Central memory CD4-positive, alpha-beta T cell (primary cell): ENCODE measurements at regions not wholly inside any gene's neighbourhood (a gene's known extent, or its start where the extent isn't known, plus 50 kb on each side); places are given as distances from the start of the nearest gene placed in this dataset.
"Not testable (repeated sequence)": the region's sequence is repeated elsewhere in the genome, so short reads cannot be mapped to it uniquely, and the experiment has no call there.

Experiments used
- DNase-seq: peaks from one replicate; pipeline ENCODE4 v3.0.0; 2022

DNA sequence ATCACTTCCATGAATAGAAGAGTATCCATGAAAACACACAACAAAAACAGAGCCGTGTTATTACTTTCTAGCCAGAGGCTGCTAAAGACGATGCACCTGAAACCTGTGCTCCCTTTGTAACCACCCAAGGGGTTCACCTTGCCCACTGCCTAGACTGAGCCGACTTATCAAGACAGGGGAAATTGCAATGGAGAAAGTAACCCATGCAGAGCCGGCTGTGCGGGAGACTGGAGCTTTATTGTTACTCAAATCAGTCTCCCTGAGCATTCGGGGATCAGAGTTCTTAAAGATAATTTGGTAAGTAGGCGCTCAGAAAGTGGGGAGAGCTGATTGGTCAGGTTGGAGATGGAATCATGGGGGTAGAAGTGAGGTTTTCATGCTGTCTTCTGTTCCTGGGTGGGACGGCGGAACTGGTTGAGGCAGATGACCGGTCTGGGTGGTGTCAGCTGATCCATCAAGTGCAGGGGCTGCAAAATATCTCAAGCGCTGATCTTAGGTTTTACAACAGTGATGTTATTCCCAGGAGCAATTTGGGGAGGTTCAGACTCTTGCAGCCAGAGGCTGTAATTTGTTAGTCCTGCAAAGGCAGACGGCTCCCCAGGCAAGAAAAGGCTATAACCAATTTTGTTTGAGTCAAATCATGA lies 366.6 kb downstream of the PREX1 start:
- DNase-seq, result no peak

DNA sequence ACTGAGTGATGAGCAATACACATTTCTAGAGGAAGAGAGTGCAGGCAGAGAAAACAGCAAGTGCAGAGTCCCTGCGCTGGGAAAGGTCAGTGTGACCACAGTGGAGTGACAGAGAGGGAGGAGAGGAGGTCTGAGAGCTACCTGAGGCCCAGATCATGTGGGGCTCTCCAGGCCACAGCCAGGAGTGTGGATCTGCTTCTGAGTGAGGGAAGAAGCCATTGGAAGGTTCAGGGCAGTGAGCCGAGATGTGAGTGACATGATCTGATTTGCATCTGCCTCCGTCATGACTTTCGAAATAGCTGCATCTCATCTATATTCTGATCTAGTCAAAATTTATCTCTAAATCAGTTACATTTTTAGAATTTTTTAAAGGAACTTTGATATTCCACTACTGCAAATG lies 367.1 kb downstream of the PREX1 start:
- DNase-seq, result no peak

DNA sequence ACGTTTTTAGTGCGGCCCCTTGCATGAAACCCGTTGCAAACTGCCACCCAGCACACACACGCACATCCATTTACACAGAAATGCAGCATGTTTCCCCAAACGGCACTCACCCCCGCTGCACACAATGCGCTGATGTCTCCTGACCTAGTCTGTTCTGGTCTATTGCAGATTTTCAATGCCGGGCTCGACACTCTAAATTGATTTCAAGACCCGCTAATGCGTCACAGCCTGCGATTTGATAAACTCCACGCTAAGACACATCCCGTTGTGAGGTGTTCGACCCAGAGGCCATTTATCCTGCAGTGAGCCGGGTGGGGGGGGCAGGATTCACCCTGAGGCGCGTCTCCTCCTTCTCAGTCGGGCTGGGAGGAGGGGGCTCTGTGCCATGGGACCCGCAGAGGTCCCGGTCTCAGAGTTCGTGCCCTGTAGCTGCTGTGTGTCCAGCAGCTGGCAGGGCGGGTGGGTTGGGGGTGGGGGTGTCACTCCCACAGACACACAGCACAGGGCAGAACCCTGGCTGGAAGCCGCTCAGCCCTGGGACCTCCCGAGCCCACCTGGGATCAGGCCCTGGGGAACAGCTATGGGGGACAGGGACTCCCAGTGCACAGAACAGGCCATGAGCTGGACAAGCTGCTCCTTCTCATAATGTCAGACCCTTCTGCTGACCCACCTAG lies 367.9 kb downstream of the PREX1 start:
- DNase-seq, result no peak

DNA sequence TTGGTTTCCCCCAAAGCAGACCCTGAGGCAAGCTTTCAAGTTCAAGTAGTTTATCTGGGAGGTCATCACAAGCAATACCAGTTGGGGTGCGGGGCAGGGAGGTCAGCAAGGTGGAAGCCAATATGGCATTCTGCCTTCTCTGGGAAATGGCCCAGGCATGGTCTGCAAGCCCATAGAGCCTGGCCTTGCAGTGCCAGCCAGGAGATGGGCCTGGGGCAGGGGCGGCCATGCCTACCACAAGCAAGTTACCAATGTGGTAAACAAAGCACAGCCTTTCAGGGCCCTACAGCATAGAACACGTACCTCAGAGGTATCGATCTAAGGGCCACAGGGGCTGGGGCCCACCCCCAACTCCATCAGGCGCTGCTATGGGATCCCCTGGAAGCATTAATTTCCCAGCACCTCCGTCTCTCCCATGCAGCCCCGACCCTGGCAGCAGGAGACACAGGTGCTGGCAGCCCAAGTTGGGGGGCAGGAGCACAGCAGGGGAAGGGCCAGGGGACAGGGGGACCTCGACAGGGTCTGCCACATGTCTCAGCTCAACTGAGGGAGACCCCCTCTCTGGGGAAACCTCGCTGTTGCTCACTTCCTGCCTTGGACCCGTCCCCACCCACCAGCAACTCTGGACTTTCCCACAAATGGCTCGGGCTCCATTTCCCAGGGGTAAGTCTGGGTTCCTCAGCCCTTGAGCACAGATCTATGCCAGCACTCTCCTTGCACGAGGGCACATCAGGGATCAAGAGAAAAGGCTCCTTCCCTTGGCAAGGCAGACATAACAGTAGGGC lies 369.0 kb downstream of the PREX1 start:
- DNase-seq, result no peak

DNA sequence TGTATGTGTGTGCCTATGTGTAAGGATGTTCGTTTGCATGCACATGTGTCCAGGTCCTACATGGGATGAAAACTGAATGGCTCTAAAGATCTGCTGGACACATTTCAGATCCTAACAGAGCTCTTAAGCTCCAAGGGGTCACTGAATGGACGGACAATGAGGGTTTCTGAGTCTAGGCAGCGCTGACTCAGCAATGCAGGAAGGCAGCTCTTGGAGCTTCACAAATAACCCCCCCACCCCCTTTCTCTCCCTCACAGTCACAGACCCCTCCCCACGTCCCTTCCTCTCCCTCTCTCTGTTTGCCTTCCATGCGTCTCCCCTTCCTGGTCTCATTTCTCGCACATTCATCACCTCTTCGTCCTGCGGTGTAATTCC lies 369.8 kb downstream of the PREX1 start:
- DNase-seq, result no peak

DNA sequence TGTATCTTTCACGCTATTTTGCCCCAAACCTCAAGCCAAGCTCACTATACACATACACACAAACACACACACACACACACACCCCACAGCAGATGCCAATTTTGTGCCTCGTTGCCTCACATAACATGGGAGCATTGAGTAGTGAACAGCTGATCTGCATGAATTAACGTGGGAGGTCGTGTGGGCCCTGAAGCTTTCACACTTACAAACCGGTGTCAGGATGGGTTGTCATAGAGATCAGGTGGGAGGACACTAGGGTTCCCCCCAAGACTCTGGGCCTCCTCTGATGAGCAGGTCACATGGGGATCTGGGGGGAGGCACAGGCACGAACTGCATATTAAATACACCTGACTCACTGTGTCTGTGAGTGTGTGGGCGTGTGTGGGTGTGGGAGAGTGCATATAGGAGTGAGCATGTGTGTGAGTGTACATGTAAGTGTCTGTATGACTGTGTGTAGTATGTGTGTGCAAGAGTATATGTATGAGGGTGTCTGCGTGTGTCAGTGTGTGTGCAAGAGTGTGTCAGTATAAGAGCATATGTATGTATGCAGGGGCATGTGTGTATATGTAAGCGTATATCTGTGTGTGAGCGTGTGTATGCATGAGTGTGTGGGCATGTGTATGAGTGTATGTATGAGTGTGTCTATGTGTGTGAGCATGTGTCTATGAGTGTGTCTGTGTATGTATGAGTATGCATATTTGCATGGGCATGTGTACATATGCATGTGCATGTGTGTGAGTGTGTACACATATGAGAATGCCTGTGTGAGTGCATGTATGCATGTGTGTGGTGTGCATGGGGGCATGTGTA lies 370.4 kb downstream of the PREX1 start:
- DNase-seq, result no peak

DNA sequence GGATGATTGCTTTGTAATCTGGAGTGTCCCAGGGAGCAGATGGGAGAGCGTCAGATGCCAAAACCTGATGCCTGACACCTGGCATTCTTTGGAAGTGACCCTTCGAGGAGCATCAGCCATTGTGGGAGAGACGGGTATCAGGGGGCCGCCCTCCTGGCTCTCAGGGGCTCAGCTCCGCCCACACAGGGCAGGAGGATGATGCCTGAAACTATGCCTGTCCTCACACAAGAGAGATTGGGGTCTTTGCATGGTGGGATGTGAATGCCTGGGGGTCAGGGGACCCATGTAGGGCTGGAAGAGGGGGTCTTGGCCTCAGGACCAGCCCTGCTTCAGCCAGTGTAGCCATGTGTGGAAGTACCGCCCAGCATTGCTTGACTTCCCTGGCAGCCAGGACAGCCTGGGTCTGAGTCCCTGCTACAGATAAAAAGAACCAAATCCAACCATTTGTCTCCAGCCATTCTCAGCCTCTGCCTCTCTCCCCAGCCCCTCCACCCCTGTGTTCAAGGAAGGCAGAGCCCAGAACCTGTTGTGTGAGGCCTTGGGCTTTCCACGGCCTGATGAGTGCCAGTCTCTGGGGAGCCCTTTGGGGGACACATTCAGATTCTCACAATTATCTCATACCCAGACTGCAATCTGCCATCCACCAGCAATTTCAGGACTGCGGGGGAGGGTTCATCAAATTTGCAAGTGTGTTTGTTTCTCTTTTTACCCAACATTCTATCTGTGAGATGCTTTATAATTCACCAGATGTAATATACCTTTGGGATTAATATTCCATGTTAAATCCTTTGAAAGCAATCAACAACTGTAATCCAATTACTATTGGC lies 371.2 kb downstream of the PREX1 start:
- no peak for DNase-seq

DNA sequence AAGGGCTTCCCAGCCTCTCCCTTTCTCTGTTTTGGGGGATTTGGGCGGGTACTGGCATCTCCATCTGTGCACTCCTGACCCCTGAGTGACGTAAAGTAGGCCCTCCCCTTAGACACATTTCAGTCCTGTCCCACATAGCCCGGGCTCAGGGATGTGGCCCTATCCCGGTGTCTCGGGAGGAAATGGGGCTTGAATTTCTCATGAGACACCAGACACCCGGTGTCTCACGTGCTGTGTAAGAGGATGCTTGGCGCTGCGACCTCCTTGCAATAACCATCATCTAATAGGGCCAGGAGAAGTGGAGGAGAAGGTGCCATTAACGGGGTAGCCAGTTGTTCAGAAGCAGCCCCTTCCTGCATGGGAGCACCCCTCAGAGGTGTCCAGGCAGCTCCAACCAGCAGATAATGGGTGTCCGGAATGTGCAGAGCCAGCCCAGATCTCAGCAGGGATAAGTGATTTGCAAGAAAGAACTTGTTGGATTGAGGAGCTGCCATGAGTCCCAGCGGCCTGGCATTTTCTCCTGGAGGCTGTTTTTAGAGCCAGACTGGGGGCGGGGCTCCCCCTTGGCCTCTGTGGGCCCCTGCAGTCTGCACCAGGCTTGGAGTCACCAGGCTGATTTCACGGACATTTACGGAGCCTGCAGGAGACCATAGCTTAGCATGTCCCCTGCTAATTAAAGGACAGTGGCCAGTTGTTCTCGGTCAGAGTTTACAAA lies 372.0 kb downstream of the PREX1 start:
- no peak for DNase-seq

DNA sequence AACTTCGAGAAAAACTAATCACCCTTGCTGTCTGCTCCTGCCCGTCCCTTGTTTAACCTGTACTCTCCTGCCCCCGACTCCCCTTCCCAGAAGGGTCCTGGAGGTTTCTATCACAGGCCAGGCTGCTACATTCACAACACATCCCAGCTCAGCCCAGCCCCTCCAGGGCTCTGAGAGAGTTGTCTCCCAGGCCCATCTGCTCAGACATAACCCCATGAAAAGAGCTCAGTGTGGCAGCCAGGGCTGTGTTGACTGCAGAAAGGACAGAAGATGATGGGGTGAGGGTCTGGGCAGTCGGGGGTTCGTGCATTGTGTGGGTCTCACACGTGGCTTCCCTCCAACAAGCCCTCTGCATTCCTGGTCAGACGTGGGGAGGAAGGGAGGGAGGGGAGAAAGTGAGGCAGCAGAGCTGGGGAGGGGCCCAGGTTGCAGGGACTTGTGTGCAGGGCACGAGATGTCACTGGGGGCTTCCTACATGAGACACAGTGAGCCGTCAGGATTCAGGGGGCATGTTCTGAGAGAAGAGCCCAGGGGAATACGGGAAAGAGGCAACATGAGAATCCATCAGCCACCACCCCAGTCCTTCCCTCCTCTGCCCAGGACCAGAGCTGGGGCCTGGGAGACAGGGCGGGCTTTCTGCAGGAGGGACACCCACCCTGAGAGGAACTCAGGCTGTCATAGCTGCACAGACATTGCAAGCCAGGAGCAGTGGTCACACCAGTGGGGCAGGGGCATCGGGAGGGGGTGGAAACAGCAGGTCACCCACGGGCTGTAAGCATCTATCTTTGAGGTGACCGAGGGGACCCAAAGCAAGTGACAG lies 372.9 kb downstream of the PREX1 start:
- no peak for DNase-seq

DNA sequence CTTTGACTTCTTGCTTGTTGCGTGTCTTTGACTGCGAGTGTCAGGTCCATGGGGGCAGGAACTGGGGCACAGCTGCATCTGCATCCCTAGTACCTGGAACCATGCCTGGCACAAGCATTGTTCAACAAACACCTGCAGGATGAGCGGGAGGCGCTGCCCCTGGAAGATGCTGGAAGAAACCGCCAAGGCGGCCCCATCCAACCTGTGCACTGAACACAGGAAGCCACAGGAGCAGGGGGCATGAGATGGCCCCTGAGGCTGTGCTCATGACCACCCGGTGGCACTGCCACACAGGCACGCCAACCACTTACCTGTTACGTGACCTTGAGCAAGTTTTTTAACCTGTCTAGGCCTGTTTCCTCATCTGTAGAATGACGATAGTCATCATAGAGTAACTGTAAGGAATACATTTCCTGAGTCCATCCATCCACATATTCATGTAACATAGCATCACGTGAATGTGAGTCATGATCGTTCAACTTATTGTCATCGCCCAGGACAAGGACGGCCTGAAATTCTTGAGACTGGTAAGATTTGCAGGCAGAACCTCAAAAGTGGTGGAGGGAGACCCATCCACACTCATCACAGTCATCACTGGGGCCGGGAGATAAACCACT lies 374.2 kb downstream of the PREX1 start:
- DNase-seq, result no peak

DNA sequence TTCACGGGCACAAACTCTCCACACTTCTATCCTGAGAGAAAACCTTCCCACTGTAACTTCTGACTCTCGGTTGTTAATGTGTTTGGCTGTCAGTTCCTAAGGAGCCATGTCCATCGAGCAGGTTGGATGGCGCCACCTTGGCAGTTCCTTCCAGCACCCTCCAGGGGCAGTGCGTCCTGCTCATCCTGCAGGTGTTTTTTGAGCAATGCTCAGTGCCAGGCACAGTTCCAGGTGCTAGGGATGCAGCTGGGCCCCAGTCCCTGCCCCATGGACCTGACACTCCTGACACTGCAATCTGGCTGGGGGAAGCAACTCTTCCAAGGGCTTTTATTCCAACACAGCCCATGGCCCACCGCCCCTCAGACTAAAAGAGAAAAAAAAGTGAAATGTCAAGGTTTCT lies 376.4 kb downstream of the PREX1 start:
- no peak for DNase-seq

DNA sequence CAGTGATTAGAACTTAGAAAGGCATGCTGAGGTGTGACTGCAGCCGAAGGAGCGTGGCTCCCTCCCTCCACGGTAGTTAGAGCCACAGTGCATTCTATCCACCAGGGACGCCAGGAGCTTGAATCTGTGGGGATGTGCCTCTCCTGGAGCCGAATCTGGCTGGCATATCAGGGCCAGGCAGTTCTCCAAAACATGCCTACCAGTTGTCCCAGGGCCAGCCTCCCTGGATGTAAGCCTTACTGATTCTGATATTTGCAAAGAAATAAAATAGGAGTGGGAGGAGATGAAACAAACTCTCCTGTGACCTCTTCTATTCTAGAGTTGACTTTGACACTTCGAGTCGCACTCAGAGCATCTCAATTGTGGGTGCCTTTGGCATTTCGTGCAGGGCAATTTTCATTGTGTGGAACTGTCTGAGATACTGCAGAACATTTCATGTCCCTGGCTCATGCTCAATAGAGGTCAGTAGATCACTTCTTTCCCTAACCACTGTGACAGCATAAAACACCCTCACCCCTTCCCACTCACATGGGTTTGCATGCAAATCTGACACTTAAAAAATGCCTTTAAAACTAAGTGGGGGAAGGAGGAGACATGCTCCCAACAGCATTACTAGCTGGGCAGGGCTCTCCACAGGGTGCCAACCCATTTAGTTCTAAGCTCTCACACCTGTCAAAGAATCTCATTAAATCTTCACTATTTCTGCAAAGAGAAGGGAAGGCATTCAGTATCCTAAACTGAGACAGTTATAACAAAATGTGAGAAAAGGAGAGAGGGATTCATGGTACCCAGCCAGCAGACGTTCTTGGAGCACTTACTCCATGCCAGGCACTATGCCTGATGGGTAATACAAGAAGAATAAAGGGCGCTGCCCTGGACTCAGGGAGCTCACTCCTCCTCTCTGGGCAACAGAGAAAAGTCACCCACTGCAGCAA lies 378.9 kb downstream of the PREX1 start:
- DNase-seq, result no peak

DNA sequence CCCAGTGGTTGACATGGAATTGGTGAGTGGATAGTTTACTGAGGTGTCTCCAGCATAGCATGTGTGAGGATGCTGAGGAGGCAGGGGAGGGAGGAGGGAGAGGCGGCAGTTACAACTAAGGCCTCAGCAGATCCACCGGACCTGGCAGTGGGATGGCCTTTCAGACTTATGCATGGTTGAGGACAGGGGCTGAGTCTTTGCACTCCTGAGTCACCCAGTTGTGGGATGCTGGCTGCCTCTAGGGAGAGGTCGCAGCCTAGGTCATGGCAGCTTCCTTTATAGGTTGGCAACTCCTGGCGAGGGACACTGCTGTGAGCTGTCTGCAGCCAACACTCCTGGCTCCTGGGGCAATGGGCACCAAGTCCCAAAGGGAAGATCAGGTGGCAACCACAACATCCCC lies 380.3 kb downstream of the PREX1 start:
- no peak for DNase-seq

DNA sequence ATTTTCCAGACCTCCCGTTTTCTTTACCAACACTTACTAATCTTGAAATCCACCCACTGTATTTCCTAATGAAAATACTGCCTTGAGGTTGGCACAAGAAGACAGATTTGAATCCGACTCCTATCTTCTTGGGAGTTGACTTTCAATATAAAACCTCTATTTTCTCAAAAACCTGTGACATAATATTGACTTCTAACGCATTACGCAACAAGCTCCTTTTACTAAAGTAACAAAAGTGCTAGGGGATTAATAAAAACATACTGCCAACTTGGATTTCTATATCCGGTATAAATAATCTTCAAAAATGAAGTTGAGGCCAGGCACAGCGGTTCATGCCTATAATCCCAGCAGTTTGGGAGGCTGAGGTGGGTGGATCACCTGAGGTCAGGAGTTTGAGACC lies 382.0 kb downstream of the PREX1 start:
- DNase-seq, result no peak

DNA sequence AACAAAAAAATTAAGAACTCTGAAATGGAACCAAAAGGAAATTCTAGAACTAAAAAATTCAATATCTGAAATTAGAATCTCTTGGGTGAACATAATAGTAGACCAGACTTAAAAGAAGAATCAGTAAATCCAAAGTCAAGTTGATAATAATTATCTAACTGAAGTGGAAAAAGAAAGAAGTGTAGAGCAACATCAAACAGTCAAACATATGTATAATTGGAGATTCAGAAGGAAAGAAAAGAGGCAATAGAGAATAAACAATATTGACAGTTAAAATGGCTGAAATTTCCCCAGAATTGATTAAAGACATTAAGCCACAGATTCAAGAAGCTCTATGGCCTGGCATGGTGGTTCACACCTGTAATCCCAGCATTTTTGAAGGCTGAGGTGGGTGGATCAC lies 383.6 kb downstream of the PREX1 start:
- no peak for DNase-seq

DNA sequence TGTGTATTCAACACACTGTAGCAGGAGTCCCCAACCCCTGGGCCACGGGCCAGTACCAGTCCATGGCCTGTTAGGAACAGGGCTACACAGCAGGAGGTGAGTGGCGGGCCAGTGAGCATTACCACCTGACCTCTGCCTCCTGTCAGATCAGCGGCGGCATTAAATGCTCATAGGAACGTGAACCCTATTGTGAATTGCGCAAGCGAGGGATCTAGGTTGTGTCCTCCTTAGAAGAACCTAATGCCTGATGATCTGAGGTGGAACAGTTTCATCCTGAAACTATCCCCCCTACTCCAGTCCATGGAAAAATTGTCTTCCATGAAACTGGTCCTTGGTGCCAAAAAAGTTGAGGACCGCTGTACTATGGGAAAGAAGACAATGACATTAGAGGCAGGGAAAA lies 386.9 kb downstream of the PREX1 start:
- DNase-seq, result no peak

DNA sequence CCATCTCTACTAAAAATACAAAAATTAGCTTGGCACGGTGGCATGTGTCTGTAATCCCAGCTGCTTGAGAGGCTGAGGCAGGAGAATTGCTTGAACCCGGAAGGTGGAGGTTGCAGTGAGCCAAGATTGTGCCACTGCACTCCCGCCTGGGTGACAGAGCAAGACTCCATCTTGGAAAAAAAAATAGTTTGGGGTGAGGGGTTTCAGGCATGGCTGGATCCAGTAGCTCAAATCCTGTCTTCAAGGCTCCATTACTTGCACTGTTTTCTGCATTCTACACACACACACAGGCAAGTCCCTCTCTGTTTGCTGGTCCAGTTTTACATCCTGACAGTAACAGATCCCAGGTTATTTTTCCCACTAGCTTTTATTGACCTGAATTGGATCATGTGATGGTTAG lies 387.5 kb downstream of the PREX1 start:
- not testable (repeated sequence) for DNase-seq

DNA sequence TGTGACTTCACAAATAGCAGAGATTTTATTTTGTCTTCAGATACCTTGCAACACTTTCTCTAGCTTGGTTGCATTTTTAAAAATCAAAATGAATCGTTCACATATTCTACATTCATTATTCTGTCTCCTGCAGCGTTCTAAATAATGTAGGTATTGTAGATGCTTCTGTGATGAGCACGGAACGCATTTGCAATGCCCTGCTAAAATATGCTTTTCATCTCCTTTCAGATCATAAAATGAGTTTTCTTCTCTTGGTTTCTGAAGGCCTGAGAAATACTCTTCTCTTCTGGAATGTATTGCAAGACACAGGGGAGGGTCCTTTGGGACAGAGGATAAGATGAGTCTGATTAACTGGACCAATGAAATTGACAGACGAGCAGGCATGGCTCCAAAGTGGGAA lies 390.7 kb downstream of the PREX1 start:
- no peak for DNase-seq

DNA sequence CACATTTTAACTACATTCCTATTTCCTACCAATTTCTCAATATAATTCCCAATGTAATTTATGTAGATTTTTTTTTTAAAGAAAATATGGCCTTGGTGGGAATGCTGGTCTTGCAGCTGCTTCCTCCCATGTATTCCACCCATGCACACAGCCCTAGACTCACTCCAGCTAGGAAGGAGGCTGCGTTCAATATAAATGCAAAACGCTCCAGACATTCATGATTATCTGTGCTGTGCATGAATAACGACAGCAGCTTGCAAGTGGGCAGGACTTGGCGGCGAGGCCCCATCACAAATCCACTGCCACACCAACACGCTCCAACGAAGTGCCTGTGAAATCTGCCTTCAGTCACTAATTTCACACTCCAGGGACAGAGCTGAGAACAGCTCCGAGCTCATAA lies 391.2 kb downstream of the PREX1 start:
- DNase-seq, result not testable (repeated sequence)
